ENCODE measurements at regions not wholly inside any gene's neighbourhood (a gene's known extent, or its start where the extent isn't known, plus 50 kb on each side); places are given as distances from the start of the nearest gene placed in this dataset.

DNA sequence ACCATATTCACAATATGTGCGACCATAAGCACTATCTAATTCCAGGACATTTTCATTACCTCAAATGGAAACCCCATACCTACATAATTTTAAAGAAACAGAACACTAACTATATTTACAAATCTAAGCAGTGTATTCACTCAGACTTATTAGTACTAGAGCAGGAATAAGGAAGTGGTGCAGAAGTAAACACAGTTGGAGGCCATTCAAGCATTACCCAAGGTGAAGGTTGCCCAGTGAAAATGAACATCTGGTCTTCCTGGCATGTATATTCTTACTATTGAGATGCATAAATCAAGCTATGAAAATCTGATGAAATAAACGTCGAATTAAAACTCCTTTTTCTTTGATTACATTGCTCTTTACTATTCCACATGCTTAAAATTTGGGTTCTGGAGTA lies 78.9 kb upstream of the TTC14 start:
- TF ChIP-seq, protein P1, sequence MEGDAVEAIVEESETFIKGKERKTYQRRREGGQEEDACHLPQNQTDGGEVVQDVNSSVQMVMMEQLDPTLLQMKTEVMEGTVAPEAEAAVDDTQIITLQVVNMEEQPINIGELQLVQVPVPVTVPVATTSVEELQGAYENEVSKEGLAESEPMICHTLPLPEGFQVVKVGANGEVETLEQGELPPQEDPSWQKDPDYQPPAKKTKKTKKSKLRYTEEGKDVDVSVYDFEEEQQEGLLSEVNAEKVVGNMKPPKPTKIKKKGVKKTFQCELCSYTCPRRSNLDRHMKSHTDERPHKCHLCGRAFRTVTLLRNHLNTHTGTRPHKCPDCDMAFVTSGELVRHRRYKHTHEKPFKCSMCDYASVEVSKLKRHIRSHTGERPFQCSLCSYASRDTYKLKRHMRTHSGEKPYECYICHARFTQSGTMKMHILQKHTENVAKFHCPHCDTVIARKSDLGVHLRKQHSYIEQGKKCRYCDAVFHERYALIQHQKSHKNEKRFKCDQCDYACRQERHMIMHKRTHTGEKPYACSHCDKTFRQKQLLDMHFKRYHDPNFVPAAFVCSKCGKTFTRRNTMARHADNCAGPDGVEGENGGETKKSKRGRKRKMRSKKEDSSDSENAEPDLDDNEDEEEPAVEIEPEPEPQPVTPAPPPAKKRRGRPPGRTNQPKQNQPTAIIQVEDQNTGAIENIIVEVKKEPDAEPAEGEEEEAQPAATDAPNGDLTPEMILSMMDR (IDR thresholded peaks at IDR 0.05), result no peak
- TF ChIP-seq, protein P2, sequence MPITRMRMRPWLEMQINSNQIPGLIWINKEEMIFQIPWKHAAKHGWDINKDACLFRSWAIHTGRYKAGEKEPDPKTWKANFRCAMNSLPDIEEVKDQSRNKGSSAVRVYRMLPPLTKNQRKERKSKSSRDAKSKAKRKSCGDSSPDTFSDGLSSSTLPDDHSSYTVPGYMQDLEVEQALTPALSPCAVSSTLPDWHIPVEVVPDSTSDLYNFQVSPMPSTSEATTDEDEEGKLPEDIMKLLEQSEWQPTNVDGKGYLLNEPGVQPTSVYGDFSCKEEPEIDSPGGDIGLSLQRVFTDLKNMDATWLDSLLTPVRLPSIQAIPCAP (CRISPR knock-in tag; IDR thresholded peaks at IDR 0.05), result no peak
- TF ChIP-seq, protein P3, sequence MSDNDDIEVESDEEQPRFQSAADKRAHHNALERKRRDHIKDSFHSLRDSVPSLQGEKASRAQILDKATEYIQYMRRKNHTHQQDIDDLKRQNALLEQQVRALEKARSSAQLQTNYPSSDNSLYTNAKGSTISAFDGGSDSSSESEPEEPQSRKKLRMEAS (CRISPR knock-in tag; IDR thresholded peaks at IDR 0.05), result no peak
- no peak for TF ChIP-seq FOXK1 (CRISPR knock-in tag; IDR thresholded peaks at IDR 0.05)
- TF ChIP-seq, protein P4, sequence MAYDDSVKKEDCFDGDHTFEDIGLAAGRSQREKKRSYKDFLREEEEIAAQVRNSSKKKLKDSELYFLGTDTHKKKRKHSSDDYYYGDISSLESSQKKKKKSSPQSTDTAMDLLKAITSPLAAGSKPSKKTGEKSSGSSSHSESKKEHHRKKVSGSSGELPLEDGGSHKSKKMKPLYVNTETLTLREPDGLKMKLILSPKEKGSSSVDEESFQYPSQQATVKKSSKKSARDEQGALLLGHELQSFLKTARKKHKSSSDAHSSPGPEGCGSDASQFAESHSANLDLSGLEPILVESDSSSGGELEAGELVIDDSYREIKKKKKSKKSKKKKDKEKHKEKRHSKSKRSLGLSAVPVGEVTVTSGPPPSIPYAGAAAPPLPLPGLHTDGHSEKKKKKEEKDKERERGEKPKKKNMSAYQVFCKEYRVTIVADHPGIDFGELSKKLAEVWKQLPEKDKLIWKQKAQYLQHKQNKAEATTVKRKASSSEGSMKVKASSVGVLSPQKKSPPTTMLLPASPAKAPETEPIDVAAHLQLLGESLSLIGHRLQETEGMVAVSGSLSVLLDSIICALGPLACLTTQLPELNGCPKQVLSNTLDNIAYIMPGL (CRISPR knock-in tag; IDR thresholded peaks at IDR 0.05), result no peak
- TF ChIP-seq, protein P5, sequence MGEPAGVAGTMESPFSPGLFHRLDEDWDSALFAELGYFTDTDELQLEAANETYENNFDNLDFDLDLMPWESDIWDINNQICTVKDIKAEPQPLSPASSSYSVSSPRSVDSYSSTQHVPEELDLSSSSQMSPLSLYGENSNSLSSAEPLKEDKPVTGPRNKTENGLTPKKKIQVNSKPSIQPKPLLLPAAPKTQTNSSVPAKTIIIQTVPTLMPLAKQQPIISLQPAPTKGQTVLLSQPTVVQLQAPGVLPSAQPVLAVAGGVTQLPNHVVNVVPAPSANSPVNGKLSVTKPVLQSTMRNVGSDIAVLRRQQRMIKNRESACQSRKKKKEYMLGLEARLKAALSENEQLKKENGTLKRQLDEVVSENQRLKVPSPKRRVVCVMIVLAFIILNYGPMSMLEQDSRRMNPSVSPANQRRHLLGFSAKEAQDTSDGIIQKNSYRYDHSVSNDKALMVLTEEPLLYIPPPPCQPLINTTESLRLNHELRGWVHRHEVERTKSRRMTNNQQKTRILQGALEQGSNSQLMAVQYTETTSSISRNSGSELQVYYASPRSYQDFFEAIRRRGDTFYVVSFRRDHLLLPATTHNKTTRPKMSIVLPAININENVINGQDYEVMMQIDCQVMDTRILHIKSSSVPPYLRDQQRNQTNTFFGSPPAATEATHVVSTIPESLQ (CRISPR knock-in tag; IDR thresholded peaks at IDR 0.05), result no peak
- TF ChIP-seq, protein P6, sequence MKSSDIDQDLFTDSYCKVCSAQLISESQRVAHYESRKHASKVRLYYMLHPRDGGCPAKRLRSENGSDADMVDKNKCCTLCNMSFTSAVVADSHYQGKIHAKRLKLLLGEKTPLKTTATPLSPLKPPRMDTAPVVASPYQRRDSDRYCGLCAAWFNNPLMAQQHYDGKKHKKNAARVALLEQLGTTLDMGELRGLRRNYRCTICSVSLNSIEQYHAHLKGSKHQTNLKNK (CRISPR knock-in tag; IDR thresholded peaks at IDR 0.05), result no peak
- TF ChIP-seq ESRRA (CRISPR knock-in tag; IDR thresholded peaks at IDR 0.05; ENCODE audit: borderline replicate concordance), result no peak
- TF ChIP-seq, protein P7, sequence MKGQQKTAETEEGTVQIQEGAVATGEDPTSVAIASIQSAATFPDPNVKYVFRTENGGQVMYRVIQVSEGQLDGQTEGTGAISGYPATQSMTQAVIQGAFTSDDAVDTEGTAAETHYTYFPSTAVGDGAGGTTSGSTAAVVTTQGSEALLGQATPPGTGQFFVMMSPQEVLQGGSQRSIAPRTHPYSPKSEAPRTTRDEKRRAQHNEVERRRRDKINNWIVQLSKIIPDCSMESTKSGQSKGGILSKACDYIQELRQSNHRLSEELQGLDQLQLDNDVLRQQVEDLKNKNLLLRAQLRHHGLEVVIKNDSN (CRISPR knock-in tag; IDR thresholded peaks at IDR 0.05), result no peak
- TF ChIP-seq, protein P8, sequence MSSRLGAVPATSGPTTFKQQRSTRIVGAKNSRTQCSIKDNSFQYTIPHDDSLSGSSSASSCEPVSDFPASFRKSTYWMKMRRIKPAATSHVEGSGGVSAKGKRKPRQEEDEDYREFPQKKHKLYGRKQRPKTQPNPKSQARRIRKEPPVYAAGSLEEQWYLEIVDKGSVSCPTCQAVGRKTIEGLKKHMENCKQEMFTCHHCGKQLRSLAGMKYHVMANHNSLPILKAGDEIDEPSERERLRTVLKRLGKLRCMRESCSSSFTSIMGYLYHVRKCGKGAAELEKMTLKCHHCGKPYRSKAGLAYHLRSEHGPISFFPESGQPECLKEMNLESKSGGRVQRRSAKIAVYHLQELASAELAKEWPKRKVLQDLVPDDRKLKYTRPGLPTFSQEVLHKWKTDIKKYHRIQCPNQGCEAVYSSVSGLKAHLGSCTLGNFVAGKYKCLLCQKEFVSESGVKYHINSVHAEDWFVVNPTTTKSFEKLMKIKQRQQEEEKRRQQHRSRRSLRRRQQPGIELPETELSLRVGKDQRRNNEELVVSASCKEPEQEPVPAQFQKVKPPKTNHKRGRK (CRISPR knock-in tag; IDR thresholded peaks at IDR 0.05; ENCODE audit: borderline replicate concordance), result no peak
- TF ChIP-seq, protein P9, sequence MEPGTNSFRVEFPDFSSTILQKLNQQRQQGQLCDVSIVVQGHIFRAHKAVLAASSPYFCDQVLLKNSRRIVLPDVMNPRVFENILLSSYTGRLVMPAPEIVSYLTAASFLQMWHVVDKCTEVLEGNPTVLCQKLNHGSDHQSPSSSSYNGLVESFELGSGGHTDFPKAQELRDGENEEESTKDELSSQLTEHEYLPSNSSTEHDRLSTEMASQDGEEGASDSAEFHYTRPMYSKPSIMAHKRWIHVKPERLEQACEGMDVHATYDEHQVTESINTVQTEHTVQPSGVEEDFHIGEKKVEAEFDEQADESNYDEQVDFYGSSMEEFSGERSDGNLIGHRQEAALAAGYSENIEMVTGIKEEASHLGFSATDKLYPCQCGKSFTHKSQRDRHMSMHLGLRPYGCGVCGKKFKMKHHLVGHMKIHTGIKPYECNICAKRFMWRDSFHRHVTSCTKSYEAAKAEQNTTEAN (CRISPR knock-in tag; IDR thresholded peaks at IDR 0.05), result no peak
- TF ChIP-seq CBFB (CRISPR knock-in tag; IDR thresholded peaks at IDR 0.05; ENCODE audit: low read depth), result no peak
- no peak for TF ChIP-seq NFE2L1 (CRISPR knock-in tag; IDR thresholded peaks at IDR 0.05)

Measured in WTC11 (cell line).